H1 (cell line): ENCODE measurements at regions not wholly inside any gene's neighbourhood (a gene's known extent, or its start where the extent isn't known, plus 50 kb on each side); places are given as distances from the start of the nearest gene placed in this dataset. TPM values are rescaled to one million over a fixed set of nuclear protein-coding genes. Genes with fewer than 3 reads are reported as not detected.

Experiments
- small RNA-seq: library from polyadenylated mRNA; stranded (forward); fragments of <200 nt; extraction: miRNeasy Mini kit (QIAGEN cat#:217004); gene quantifications from one replicate; pipeline ENCODE3, GENCODE V24; 2013; ENCODE audit not compliant: insufficient read depth

Small RNA genes in the stretch of these regions (small RNA-seq; reads per million reads assigned to genes)
- not detected for gene RNU1-51P
- gene RNU7-192P: not detected
